Stimulated activated CD8-positive, alpha-beta memory T cell treated with anti-CD3 and anti-CD28 coated beads, Interleukin-4, amount 100 ng/mL, for 24 hours (primary cell): ENCODE measurements at regions not wholly inside any gene's neighbourhood (a gene's known extent, or its start where the extent isn't known, plus 50 kb on each side); places are given as distances from the start of the nearest gene placed in this dataset.
"Not testable (repeated sequence)": the region's sequence is repeated elsewhere in the genome, so short reads cannot be mapped to it uniquely, and the experiment has no call there.

ENCODE experiments used
- DNase-seq: peaks from one replicate; pipeline ENCODE4 v3.0.0-alpha.2; 2020; ENCODE audit warnings: low read depth

DNA sequence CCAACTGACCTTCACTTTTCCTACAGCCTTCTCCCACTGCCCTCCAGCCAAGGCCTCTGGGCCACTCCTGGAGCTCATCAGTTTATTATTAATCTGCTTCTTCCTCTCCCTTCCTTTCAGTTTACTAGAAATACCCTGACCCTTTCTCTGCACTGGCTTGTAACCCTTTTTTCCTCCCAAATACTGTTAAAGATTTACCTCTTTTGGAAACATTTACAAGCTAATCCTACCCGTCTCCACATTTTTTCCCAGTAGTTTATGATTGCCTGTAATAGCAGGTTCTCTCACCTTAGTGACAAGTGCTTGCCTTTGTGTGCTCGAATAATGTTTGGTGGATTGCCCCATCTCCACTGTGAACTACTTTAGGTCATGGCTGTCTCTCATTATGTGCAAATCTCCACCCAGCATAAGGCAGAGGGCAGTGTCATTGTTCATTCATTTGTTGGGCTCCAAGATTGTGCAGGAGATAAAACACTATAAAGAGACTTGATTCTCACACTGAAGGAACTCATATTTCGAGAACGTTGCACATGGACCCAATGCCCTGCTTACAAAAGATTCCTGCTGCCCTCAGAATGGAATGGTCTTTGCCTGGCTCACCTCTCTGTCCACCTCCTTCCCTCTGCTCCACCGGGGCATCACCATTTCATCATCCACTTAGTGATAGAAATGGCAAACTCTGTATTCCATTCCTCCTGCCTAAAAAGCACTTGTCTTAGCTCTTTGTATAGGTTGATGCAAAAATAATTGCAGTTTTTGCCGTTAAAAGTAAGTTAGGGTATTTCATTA is 491.1 kb downstream of the UTRN start:
- DNase-seq: no peak

DNA sequence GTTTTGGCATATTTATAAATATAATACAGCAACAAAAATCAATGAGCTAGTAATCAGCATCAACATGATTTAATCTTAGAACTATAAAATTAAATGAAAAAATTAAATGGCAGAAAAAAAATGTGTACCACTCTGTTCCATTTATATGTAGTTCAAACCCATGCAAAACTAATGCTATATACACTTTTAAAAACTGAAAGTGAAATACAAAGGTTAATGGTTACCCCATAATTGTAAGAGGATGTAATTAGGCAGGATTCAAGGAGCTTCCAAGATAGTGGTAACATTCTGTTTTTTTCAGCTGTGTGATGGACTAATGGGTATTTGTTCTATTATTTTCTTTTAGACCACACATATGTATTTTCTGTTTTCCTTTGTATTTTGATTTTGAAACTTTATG is 492.1 kb downstream of the UTRN start:
- DNase-seq: no peak

DNA sequence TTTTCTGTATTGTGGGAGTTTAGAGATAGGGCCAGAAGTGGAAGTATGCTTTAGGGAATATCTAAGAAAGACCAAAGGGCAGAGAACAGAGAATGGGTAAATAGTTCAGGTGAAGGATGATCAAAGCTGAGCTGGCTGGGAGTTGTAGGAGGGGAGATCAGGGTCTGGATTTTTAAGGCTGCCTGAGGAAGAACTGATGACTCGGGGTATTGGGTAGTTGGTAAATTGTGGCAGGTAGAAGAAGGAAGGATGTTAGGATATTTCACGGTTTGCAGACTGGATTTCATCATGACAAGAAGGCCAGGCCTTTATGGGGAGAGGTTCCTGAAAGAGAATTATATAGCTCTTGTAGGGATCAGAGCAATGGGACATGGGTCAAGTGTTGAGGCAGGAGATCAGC is 492.9 kb downstream of the UTRN start:
- no peak for DNase-seq

DNA sequence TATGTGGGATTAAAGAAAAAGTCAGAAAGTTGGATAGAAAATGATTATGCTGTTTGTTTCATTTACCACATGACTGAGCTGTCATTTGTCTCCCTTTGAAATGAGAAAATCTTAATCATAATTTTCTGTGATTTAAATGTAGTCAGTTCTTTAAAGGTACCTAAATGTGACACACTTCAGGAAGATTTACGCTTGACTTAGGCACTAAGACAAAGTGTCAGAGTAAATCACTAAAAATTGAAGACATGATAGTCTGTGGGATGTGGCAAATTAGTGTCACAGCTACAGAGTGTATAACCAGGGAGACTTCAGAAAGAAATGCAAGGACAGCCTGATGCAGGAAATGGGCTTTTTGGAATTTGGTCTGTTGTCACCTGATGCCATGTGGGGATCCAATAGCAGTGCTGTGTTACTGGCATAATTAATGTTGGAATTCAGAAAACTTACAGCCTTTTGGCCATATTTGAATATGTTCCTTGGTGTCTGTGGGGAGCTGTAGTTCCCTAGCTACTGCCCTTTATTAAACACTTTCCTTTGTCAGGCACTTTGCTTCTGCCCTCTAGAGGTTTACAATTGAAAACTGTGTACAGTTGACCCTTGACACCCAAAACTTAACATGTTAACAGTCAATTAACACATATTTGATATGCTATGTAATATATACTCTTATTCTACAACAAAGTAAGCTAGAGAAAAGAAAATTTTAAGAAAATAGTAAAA is 493.8 kb downstream of the UTRN start:
- no peak for DNase-seq

DNA sequence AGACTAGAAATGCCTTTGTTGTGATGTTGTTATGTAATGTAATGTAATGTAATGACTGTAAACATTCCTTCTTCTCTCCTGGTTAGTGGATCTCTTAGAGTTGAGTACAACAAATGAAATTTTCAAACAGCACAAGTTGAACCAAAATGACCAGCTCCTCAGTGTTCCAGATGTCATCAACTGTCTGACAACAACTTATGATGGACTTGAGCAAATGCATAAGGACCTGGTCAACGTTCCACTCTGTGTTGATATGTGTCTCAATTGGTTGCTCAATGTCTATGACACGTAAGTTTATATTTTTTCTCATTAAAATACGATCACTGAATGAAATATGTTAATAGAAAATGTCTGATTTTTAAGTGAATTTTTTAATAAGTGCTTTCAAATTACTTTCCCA is 496.7 kb downstream of the UTRN start:
- no peak for DNase-seq

DNA sequence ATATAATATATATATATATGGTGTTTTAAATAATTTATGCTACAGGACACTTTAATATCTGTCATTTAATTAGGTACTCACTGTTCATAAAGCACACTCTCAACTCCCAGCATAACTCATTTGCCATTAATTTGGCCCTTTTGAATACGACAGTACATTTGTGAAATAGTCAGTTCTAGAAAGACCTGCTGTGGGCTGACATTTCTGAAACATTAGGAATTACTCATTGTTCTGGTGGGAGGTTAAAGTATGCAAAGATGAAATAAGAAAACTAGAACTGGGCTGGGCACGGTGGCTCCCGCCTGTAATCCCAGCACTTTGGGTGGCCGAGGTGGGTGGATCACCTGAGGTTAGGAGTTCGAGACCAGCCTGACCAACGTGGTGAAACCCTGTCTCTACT is 497.5 kb downstream of the UTRN start:
- no peak for DNase-seq

DNA sequence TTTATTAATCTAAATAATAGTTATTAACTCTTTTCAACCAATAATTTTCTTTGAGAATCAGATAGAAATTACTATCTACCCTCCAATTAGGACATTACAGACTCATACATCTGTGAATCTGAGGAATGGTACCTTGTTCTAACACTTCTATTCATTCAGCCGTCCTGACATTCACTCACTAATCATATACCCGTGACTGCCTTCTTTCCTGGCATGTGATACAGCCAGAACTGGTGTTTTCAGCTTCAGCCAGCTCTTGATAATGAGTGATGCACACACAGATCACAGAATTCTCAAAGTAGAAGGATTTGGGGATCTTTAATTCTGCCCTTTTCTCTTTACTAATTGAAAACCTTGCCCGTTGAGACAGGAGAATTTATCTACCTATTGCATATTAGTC is 499.9 kb downstream of the UTRN start:
- no peak for DNase-seq

DNA sequence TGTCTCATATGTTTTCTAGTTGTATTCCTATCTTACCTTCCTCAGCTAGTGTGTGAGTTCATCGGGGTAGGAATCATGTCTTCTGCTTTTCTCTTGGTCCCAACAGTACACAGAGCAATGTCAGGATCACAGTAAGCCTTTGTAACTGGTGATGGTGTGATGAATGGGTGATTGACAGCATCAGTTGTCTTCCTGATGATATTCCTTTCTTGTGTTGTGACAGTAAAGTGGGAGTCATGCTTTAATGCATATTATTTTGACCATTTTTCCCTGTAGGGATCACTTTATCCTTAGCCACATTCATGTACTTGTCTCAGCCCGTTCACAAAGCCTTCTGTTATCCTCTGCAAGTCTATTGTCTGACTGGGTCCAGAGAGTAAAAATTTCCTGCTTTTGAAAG is 501.7 kb downstream of the UTRN start:
- DNase-seq: no peak

DNA sequence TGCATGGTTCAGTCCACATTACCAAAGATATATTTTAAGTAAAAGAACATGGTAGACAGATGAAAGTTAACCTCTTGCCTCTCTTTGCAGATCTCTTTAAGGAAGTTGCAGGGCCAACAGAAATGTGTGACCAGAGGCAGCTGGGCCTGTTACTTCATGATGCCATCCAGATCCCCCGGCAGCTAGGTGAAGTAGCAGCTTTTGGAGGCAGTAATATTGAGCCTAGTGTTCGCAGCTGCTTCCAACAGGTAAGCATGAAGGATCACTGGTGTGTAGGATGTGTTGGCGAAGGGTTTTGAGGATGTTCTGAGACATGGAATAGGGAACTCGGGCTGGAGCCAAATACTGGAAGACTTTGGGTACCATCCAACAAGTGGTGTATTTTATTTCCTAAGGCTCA is 508.6 kb downstream of the UTRN start:
- DNase-seq: no peak

DNA sequence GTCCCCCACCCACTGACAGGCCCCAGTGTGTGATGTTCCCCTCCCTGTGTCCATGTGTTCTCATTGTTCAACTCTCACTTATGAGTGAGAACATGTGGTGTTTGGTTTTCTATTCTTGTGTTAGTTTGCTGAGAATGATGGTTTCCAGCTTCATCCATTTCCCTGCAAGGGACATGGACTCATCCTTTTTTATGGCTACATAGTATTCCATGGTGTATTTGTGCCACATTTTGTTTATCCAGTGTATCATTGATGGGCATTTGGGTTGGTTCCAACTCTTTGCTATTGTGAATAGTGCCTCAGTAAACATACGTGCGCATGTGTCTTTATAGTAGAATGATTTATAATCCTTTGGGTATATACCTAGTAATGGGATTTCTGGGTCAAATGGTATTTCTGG is 509.9 kb downstream of the UTRN start:
- DNase-seq: not testable (repeated sequence)

DNA sequence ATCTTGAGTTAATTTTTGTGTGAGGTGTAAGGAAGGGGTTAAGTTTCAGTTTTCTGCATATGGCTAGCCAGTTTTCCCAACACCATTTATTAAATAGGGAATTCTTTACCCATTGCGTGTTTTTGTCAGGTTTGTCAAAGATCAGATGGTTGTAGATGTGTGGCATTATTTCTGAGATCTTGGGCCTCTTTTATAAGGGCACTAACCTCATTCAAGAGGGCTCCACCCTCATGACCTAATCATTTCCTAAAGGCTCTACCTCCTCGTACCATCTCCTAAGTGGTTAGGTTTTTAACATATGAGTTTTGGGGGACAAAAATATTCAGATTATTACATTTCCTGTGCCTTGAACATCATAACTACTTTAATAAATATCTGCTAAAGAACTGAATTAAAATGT is 510.9 kb downstream of the UTRN start:
- DNase-seq: no peak

DNA sequence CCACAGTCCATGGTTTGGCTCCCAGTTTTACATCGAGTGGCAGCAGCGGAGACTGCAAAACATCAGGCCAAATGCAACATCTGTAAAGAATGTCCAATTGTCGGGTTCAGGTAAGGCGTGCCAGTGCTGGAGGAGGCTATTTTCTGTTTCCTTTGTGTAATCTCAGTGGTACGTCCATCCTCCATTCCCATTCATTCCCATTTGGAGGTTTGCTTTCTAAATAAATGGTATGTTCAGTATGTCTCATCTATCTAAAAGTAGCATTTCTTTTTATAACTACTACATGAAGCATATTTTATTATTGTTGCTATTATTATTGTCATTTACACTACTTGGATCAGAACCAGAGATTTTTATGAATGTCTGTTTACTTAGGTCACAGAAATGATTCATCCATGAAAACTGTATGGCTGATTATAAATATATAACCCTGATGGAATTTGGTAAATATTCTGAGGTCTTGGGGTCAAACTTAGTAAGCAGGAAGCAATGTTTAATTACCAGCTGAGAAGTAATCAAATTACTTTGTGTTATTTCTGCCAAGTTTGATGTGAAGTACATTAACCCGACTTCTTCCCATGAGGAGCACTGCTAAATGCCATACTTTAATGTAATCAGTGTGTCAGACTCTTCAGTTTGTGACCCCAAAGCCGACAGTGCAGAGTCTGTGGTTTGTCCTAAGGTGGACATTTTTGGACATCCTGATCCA is 512.9 kb downstream of the UTRN start:
- no peak for DNase-seq

DNA sequence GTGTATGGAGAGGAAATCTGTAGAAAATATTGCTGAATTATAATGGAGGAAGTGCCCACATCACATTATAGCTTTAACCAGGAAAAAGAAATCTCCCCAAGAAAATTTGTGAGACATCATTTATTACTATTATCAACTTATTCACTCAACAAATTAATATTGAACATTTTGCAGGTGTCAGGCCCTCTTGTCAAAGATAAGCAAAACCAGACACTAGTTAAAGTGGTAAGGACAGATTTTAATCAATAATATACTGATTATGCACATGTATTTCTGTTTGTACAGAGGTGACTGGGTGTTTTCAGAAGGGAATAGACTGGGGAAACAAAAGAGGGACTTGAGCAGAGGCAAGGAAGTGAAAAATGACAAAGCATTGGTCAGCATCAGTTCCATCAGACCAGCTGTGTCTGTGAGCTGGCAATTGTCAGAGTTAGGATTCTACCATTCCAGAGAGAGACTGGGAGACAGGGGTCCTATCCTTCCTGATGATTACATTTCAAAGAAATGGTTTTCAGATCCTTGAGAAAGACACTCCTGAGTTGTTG is 519.2 kb downstream of the UTRN start:
- DNase-seq: no peak

DNA sequence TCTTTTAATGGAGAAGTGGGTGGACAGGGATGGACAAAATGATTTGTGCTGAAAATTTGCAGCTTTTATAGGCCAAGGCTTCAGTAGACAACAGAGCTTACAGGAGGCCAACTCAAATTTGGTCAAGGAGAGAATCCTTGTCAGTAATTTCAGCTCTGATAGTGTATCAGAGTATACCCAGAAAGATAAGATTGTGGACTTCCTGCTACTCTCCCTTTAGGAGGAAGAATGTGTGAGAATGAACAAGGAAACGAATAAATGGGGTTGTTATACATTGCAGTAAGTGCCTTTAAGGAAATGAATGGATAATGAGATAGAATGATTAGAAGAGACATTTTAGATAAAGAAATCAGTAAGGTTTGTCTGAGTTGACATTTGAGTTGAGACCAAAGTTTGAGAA is 519.9 kb downstream of the UTRN start:
- no peak for DNase-seq

DNA sequence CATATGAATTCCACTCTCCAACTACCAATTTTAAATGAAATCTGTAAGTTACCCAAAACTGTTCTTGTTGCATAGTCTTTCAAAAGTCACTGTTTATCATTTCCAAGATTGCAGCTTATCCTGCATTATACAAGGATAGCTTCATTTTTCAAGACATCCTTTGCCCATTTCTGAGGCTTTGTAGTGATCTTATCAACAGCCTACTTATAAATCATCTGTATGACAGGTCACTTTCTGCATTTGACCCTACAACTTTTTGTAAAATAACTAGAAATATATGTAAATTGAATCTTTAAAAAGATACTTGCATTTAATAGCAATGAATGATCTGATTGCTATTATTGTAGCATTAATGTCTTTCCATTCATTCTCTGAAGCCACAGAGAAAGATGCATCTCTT is 521.1 kb downstream of the UTRN start:
- DNase-seq: no peak

DNA sequence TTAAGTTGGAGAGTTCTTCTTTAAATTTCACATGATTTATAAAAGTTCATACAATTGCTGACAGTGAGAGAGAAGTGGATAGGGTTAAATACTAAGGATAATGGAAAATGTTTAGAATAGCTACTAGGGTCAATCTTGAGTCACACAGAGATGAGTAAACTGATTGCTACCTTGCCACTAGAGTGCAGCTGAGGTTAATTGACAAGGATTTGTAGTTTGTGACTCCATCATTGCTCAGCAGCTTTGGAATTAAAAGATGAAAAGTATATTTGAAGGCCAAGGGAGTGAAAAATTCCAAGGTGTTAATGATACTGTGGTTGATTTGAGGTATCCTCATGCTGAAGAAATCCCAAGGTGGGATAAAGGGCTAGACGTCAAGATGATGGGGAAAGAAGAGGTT is 524.0 kb downstream of the UTRN start:
- no peak for DNase-seq

DNA sequence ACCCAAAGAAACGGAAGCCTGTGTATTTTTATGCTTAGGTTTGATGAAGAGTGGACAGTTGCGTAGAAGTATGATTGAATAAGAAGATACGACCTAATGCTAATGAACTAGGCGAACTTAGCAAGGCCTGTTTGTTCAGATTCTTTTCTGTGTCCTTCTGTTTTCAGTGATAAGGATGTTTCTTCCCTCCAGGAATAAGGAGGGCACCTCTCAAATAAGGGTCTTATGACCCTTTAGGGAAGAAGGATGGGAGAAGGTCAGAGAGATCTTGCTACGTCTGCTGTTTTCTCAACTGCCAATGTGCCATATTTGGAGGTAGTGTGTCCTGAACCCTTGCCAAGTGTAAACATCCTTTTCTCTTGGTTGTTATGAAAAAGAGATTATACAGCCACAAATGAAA is 524.8 kb downstream of the UTRN start:
- DNase-seq: no peak

DNA sequence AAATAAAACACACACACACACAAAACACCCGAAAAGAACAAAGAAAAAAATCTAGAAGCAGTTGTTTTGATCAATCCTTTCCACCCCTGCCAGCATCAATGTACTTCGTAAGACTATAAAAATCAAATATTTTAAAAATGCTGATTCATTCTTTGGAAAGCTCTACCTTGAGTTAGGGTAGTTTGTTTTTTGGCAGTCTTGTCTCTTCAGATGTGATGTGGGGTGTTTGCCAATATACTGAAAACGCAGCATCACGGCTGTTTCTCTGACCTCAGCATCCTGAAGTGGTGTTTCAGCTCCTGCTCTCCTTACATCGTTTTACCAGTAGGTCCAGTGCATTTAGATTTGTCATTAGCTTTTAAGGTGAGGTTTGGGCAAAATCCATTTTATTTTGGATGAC is 526.0 kb downstream of the UTRN start:
- no peak for DNase-seq

DNA sequence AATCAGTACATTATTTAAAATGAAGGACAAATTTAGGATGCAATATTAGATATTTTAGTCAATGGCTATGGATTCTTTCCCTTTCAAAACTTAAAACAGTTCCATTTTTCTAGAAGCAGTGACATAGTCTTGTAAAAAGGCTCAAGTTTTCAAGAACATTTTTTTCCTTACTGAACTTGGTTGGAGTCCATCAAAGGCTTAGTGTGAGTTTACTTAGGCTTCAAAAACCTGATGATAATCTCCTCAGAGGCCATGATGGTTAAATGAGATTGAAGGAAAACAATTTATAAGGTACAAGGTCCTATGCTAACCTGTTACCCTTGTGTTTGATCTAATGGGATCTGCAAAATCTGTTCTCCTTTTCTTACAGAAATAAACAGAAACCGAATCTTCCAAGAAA is 531.8 kb downstream of the UTRN start:
- DNase-seq: no peak

DNA sequence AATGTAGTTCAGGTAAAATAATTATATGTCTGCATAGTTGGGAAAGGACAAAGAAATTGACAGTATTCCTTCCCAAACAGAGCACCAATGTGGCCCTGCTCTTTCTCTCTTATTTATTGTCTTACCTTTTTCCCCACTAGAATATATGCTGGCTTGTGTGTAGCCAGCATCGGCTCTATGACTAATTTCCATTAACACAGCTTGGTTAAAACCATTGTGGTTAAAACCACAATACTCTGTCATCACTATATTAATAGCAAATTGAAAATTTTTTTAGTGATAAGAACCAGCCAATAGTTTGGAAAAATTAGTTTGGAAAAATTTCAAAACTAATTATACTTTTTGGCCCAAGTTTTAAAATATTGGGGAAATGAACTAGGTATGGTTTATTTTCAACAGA is 535.1 kb downstream of the UTRN start:
- DNase-seq: no peak

DNA sequence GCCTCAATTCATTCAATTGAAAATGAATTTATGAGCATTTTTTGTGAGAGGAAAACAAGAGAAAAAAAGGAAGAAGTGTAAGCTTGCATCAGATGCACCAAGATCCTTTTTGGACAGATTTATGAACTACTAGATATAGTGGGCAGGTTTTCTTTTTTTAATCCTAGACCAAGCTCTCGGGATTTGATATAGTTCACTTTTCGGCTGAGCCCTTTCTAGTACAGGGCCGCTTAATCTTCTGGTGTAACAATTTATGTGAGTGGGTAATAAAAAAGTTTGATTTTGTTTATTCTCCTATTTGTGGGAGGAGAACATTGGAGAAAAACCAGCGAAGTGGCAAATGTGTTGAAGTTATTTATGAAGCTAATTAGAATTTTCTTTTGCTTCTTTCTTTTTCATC is 538.0 kb downstream of the UTRN start:
- no peak for DNase-seq

DNA sequence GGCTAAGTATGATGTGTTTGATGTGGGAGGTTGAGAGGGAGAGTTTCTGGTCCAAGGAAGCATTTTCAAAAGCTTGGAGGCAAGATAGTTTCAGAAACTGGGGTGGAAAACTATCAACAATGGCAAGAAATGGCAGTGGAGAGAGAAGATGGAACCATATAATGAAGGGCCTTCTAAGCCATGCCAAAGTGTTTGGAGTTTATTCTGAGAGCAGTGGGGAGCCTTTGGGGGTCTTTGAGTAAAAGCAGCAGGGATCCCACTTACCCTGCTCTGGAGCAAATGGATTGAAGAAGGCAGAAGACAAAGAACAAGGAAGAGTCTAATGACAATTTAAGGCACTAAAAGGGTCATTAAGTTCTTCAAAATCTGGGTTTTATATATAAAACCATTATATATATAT is 538.9 kb downstream of the UTRN start:
- DNase-seq: no peak

DNA sequence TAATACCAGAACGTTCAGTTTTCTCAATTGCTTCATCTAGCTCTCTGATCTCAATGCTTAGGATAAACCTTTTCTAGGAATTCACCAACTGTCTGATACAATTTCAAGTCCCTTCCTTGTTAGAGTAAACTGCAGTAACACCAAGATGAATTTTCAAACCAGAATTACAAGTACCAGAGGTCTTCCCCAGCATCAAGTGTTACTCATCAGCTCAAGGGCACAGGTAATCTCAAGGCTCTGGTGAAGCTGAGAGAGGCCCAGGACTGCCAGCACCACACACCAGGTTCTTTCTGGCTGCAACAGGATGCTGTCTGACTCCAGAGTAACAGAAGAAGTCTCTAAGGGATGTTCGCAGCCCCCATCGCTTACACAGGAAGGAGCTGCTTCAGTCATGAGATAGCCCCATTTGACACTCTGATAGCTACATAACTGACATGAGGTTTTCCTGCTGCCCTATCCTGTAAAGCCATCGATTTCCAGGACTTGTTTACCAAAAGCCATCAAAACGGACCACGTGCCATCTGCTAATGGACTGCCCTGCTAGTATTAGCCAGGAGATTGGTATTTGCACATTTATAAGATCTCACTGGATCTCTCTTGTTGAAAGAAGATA is 549.4 kb downstream of the UTRN start:
- DNase-seq: no peak
